ENCODE measurements at regions not wholly inside any gene's neighbourhood (a gene's known extent, or its start where the extent isn't known, plus 50 kb on each side); places are given as distances from the start of the nearest gene placed in this dataset.

GRCh38 chr2:60324536-60324935, 228.9 kb downstream of the BCL11A start:
- no peak for TF ChIP-seq CTCF (IDR thresholded peaks at IDR 0.05; ENCODE audit: insufficient read depth, low read length, poor library complexity, severe bottlenecking)
- no peak for TF ChIP-seq EZH2phosphoT487 (conservative IDR thresholded peaks at IDR 0.05; ENCODE audit: low read length)
